HEK293 (cell line): ENCODE measurements at regions not wholly inside any gene's neighbourhood (a gene's known extent, or its start where the extent isn't known, plus 50 kb on each side); places are given as distances from the start of the nearest gene placed in this dataset.

Experiments
- ZBTB20 ChIP-seq: fragments of 450-650 bp; formaldehyde crosslinking; IDR thresholded peaks from 2 replicates; pipeline ENCODE4 v1.5.1; 2016; ENCODE audit warnings: missing biosample characterization, missing genetic modification characterization
- ZEB2 ChIP-seq: fragments of 450-650 bp; formaldehyde crosslinking; IDR thresholded peaks from 2 replicates; pipeline ENCODE4 v1.5.1; 2016; ENCODE audit warnings: missing biosample characterization, missing genetic modification characterization
- ZSCAN5A ChIP-seq: fragments of 450-650 bp; formaldehyde crosslinking; IDR thresholded peaks from 2 replicates; pipeline ENCODE4 v1.5.1; 2016; ENCODE audit warnings: missing biosample characterization, missing genetic modification characterization

DNA sequence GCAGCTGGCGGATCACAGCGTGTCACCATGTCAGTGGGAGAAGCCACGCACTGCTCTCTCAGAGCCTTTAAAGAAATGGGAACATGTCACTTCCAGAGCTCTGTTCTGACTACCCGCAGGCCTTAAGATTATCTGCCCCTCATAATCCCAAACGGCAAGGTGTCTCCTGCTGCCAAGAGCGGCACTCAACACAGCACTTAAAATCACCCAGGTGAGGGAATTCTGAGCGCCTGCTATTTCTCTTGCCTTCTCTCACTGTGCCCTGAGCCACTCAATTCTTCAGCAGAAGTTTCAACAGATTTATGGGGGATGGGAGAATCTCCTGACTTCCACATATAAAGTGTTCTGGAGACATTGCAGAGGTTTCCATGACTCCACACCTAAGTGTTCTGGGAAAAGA is 137.9 kb downstream of the LMO4 start:
- TF ChIP-seq ZBTB20 (tag by site-specific recombination) (no peak), ZEB2 (tag by site-specific recombination) (no peak), ZSCAN5A (tag by site-specific recombination) (no peak)
